GM19372 (cell line): ENCODE measurements at regions not wholly inside any gene's neighbourhood (a gene's known extent, or its start where the extent isn't known, plus 50 kb on each side); places are given as distances from the start of the nearest gene placed in this dataset.

Experiments
- ATAC-seq: cut with Tn5 transposase; IDR thresholded peaks from one replicate; pipeline ENCODE4 v1.9.1; 2021; ENCODE audit warnings: mild to moderate bottlenecking, low read depth, moderate library complexity; ENCODE audit not compliant: unreplicated experiment

DNA sequence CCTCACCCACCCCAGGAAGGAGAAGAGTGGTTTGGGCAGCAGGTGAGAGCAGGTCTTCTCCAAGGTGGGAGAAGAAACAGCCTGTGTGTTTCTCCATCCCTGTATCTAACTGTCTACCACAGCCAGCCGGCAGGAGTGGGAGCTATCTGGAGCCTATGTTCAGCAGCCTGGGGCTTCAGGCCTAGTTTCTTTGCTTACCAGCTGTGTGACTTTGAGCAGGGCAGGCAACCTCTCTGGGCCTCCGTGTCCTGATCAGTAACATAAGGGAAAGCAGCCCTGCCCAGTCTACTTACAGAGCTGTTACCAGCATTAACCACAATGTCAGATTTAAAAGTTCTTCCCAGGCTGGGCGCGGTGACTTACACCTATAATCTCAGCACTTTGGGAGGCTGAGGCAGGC is 450.7 kb upstream of the ZMIZ1 start:
- ATAC-seq = no peak

DNA sequence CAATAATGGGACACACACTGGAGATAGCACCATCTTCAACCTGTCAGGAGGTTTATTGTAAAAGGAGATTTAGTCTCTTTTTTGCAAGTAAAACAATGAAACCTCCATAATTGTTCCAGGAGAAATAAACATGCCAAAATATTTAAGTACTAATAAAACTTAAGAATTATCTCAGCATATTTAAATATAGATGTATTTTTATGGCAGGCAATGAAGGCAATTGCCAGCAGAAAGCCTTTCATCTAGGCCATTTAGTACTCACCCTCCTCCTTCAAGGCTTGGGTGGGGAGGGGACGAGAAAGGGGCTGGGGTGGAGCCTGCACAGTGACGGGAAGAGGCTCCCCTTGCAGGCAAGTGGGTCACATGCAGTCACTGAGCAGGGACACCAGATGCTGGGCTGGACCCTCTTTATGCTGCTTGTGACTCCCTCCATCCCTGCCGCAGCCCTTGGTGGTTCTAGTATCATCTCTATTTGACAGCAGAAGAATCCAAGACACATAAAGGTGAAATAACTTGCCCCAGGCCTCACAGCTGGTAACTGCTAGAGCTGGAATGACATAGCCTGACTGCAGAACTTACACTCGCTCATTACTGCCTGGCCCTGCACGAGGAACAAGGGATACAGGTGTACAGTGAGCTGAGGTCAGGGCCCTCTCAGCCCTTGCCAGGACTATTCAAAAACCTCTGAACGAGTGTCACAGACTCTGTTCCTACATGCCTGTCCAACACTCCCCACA is 449.5 kb upstream of the ZMIZ1 start:
- no peak for ATAC-seq

DNA sequence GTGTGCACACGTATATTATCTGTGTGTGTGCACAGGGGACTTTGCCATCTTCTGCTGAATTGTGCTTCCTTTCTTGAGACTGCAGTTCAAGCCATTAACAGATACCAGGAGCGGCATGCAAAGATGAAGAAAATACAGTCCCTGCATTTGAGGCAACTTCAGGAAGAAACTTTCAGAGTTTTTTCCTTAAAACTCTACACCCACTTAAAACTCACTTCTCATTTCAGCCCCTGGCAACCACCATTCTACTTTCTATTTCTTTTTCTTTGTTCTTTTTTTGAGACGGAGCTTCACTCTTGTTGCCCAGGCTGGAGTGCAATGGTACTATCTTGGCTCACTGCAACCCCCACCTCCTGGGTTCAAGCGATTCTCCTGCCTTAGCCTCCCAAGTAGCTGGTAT is 448.9 kb upstream of the ZMIZ1 start:
- no peak for ATAC-seq

DNA sequence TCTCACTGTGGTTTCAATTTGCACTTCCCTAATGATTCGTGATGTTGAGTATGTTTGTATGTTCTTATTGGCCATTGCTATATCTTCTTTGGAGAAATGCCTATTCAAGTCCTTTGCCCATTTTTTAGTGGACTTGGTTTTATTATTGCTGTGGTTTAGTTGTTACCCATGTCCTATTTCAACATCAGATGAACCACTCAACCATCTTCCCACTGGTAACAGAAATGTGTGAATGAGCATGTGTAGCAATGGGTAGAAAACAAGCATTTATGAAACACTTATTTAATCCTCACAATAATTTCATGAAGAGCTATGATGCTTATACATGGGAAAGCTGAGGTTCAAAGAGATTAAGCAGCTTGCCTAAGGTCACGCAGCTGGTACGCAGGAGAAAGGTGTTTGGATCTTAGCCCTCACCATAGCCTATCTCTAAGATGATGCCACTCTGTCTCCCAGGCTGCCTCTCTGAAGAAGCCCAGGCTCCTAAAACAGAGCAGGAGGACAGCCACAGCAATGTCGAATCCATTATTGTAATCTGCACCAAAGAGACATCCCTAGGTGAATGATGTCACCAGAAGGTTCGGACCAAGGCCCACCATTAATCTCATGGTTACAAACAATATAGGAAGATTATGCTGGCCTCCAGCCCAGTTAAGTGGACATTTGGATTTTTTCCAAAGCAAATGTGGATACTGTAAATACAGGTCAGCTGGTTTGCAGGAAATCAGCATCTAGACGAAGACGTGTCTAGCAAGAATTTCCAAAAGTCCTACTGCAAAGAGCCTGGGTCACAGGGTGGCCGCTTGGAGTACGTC is 447.6 kb upstream of the ZMIZ1 start:
- no peak for ATAC-seq

DNA sequence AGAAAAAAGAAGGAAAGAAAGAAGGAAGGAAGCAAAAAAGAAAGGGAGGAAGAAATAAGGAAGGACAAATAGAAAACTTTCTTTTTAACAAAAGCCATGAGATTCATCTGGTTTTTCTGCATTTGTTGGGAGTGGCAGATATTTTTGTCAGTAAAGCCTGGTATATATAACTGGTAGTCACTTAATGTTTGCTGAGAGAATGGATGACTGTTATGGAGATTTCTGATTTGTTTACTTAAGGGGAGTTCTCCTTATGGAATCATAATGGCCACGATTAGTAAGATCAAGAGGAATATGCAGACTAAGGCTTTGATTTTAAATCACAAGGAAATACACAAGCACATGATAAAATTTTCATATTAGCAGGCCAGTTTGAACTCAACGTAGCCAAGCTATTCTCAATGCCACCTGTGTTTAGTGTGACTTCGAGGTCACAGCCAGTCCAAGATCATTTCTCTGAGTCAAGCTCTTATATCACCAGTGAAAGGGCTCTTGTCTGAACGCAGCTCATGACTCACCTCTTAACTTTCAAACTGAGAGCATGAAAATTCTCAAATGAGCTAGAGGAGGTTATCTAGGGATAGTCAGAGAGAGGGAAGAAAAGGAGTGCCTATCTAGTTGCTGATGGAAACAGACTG is 445.1 kb upstream of the ZMIZ1 start:
- ATAC-seq = no peak

DNA sequence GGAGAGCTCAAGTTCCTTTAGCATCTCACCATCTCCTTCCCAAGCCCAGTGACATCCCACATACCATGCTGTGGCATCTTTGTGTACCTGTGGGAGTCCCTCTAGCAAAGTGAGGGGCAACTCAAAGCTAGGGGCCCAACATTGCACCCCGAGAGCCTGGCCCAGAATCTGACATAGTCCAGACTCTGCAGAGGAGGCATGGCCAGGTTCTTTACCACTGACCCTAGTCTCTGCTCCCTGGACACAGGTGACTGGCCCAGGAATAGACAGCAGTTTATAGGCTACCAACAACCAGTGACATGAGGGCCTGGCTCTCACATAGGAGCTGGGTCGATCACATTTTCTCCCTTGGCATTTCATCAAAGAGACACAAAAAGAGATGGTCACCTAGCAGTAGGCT is 444.0 kb upstream of the ZMIZ1 start:
- ATAC-seq = no peak

DNA sequence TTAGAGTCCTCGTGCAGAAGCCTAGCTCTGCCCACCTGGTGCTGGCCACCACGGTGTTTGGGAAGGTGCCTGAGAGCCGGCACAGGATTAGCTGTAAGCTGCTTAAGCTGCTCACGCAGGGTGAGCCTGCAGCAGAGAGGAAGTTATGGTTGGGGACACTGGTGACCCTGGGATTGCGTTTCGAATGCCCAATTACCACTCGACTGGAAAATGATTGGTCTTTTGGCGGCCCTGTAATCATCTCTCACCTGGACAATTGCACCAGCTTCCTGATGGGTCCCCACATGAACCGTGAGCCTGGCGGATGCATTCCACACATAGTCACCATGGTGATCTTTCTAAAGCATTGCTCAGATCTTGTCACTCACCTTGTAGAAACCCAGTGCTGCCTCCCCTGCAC is 442.3 kb upstream of the ZMIZ1 start:
- no peak for ATAC-seq

DNA sequence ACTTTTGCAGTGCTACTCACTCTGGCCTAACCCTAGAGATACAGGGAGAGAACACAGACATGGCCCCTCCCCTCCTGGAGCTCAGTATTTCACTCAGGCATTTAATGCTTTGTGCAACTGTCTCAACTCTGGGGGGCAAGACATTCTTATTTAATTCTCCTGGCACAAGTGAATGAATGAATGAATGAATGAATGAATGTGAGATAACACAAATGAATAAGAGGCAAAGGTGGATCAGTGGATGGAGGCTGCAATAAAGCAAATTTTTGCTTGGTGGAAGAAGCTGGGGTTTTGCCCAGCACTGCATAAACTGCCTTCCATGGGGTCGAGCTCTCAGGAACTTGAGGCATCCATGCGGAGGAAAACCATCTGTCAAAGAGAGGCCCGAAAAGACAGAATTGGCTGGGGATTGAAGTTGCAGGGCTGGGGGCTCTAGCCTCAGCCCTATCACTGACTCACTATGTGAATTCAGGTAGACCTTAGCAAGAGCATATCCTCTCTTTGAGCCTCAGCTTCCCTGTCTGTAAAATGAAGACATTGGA is 441.4 kb upstream of the ZMIZ1 start:
- no peak for ATAC-seq

DNA sequence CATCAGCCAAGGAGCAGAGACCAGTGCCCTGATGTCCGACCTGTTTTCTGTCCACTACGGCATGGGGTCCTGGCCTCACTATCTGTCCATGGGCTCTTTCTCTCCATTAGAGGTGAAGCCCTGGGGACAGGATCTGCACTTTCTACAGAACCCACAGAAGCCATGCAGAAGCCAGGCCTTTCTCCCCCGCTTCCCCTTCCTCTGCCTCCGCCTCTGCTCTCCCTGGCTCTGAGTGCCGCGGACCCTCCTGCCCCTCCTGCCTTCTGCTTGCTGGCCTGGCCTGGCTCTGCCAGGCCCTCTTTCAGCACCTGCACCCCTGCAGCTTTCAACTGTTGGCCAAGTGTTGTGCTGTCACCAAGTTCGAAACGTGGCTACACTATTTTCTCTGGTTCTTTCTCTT is 439.8 kb upstream of the ZMIZ1 start:
- no peak for ATAC-seq

DNA sequence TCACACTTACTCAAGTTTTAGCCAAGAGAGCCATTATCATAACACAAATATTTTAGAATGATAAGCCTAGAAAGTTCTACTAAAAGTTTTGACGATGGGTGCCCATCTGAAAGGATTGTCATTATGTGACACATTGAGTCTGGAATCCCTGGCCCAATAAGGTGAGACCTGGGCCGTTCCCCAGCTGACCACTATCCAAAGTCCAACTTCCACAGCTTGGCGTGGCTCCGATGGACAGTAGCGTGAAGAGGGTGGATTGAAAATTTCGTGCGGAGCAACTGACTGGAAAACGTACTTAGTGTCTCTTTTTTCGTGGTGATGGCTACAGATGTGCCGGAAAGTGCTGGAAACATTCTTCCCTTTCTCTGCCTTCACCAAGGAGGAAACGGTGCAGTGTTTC is 439.0 kb upstream of the ZMIZ1 start:
- ATAC-seq = no peak

DNA sequence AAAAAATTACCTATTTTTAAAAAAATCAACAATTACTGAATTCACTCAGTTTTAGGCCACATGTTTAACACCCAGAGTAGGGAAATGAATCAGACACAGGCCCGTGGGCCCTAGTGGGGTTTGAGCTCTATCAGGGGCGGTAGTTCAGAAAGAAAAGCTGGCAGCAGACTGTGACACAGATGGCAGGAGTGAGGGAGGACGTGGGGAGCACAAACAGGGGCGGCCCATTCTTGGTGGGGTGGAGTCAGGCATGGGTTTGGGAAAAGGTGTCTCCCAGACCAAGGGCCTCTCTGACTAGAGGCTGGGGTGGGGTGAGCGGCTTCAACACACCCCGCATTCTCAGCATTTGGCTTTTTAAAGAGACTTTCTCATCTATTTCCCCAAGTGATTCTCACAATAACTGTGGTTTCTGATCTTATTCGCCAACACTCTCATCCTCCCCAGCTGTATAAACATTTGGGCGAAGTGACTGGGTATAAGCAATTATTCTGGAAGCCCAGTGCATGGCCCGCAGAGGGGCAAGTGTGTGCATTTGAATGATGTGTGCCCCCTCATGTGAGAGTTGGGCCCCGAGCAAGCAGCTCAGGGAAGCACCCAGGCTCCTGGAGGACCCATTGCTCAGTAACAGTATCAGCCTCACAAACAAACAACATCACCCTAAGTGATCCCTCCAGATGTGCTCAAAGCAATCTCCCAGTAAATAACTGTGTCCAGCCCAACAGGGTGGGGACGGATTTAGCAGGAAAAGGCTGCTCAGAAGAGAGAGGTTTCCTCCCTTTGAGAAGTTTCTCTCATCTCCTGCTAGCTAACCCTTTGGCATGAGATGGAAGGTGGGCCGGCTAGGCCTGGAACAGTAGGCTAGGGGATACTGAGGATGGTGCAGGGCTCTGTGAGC is 437.6 kb upstream of the ZMIZ1 start:
- ATAC-seq = no peak

DNA sequence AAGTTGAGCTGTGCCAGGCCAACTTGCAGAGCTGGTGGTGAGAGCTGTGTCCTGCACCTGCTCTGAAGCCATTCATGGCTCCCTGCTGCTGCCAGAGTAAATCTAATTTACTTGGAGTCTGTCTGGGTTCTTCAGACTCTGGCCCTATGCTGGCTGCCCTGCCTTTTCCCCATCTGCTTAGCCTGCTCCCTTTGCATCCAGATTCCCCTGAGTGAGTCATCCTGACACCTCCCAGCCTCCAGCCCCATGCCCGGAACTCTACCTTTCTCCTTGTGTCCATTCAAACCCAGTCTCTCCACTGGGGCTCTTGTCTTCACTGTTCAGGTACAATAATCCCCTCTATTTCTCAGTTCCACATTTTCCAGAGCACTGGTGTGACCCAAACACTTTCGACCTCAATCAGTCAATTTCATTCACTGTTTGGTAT is 434.4 kb upstream of the ZMIZ1 start:
- no peak for ATAC-seq

DNA sequence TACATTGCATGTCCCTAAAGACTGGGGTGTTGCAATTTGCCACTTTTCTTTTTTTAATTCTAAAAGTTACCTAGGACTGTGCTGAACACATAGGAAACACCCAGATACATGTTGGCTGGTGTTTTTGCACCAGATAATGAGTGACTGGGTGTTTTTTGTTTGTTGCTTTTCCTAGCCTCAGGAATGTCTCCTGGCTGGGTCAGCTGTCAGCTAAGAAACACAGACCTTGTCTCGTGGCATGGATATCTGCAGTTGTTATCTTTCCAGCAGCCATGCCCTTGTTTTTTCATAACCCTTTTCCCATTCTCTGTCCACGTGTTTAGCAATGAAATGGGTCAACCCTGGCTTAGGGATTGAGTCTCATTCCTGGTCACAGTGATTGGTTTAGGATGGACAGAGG is 433.9 kb upstream of the ZMIZ1 start:
- no peak for ATAC-seq

DNA sequence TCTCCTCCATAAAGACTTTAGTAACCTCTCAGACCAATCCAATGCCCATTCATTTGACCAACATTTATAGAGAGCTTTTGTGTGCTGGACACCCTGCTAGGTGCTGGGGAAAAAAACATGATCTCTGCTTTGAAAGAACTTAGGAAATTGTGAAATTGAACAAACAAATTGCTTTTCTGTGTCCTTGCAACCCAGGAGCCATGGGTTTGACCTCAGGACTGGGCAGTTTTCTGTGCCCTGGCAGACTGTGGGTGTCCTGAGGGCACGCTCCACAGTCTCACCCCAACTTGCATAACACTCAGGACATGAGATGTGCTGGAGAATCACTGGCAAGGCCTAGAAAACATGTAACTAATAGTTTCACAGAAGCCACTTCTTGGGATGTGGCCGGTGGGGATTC is 429.1 kb upstream of the ZMIZ1 start:
- no peak for ATAC-seq

DNA sequence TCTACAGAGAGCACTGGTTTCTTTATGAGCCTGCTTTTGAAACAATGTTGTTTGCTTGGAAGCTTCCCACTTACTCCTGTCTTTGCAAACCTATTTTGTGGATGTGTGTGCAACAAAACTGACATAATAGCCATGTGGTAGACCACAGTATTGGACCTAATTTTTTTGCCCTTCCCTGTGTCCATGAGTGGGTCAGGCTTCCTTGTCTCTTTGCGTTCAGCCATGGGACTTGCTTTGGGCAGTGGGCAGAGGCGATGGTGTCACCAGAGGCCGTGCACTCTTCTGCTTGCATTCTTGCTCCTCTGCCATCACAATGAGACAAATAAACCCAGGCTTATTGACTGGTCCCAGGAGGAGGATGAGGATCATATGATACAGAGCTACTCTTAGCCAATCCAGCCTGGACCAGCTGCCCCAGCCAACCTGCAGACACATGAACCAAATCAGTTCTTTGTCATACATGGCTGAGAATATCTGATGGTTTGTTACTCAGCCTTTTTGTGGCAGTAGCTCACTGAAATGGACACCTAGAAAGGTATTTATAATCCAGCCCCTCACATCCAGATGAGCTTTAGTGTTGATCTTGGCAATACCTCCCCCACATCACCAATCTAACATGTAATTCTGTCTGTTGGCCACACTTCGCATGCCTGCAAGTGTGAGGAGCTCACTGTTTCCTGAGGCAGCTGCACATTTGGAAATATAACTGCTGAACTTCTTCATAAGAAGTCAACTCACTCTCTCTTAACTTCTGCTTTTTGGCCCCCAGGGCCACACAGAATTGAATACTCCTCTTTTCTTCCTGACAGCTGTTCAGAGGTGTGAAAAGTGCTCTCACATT is 427.8 kb upstream of the ZMIZ1 start:
- ATAC-seq = no peak

DNA sequence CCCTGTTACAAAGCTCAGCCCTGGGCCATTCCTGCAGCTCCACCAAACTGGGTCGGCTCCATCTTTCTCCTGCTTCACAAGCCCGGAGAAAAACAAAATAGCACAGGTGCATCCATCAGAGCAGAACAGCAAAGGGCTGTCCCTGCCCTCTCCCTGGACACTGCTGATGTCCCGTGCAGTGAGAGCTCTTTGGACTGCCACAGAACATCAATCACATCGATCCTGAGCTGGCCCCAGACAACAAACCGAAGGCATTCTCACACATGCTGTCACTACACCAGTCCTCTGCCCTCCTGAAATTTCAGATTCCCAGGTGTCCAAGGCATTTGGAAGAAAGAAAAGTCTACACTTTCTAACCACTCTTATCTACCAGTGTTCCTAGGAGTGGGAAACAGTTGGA is 427.1 kb upstream of the ZMIZ1 start:
- ATAC-seq = no peak

DNA sequence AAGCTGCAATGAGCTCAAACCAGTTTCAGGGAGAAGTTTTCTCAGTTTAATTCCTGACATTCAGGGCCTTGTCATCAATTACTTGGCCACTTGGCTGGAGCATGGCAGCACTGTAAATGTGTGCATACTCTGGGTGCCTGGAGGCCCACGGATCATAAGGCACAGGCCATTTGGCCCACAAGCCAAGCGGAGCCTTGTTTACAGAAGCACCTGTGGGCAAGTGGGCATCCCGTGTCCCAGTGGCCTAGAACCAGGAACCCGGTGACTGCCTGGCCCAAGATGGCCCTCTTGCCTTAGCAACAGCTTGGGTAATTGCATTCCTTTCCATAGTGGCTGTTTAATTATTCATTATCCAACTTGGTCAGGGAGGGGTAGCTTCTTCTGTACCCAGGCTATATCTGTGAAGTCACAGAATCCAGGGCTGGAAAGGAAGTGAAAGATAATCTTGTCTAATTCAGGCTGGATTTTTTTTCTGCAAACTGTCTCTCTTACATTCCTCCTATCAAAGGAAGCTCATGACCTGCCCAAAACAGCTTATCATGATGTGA is 426.4 kb upstream of the ZMIZ1 start:
- ATAC-seq = no peak

DNA sequence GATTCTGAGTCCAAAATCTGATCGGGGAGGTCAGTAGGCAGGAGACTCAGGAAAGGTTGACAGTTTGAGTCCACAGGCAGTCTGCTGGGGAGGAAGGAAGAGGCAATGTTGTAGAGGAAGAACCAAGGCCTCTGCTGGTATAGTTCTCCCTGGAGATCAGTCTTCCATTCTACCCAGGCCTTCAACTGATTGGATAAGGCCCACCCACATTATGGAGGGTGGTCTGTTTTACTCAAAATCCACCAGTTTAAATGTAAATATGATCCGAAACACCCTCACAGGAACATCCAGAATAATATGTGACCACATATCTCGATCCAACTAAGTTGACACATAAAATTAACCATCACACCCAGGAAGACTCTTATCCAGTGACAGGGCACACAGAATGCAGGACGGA is 425.3 kb upstream of the ZMIZ1 start:
- no peak for ATAC-seq

DNA sequence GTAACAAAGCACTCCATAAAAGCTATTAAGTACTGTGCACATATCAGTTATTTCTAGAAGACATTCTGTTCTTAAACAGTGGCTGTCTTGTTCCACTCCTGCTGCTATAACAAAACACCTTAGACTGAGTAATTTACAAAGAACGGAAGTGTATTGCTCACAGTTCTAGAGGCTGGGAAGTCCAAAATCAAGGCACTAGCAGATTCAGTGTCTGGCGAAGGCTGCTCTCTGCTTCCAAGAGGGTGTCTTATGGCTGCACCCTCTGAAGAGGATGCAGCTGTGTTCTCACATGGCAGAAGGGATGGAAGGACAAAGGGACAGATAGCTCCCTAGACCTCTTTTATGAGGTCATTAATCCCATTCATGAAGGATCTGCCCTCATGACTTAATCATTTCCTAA is 424.2 kb upstream of the ZMIZ1 start:
- ATAC-seq = no peak
